HCT116 (cell line): ENCODE measurements at regions not wholly inside any gene's neighbourhood (a gene's known extent, or its start where the extent isn't known, plus 50 kb on each side); places are given as distances from the start of the nearest gene placed in this dataset.
"Not testable (repeated sequence)": the region's sequence is repeated elsewhere in the genome, so short reads cannot be mapped to it uniquely, and the experiment has no call there.

ENCODE experiments used
- ATAC-seq: fragments of 200-7000 bp; cut with Tn5 transposase; 2 replicates; pipeline ENCODE4 v1.9.1; 2020; ENCODE audit warnings: mild to moderate bottlenecking, moderate library complexity
- BruUV-seq: library from RNA; stranded (reverse); fragments of 400-500 nt; replicated peaks from 2 replicates; lab custom pipeline; 2021; lab: Mats Ljungman, UMichigan
- CTCF ChIA-PET: fragments of 300-600 bp; sonication (Branson Sonifier 250); formaldehyde crosslinking; loops from one replicate; lab custom pipeline; 2021; ENCODE audit warnings: antibody characterized with exemption; lab: Charles Lee
- POLR2A ChIA-PET: fragments of 300-600, 350-600 bp; sonication (Branson Sonifier 250); formaldehyde crosslinking; loops from one replicate; lab custom pipeline; 2021; ENCODE audit warnings: antibody characterized with exemption; lab: Charles Lee
- RAD21 ChIA-PET, 2 experiments: fragments of 300-600 bp; sonication (Branson Sonifier 250); formaldehyde crosslinking; loops; one replicate each; lab custom pipeline; 2023; ENCODE audit warnings: low total read pairs in 2 of 2; ENCODE audit not compliant: uncharacterized antibody in 2 of 2, unreplicated experiment in 2 of 2, low non-redundant PET in 1 of 2; lab: Charles Lee
- DNase-seq: peaks from one replicate; pipeline ENCODE4 v3.0.0-alpha.2; 2010; ENCODE audit warnings: low read depth, low spot score
- H2AFZ ChIP-seq: fragments of 200-600 bp; shearing (Covaris generic), sonication (generic); 2 replicates; pipeline ENCODE4 v1.6.1; 2017; ENCODE audit warnings: low read depth, mixed run types, mixed read lengths, antibody characterized with exemption, low read length; ENCODE audit not compliant: poor library complexity, severe bottlenecking
- H3K27ac ChIP-seq: 2 replicates; pipeline ENCODE4 v1.5.1; 2012; ENCODE audit warnings: low read depth, low read length
- H3K27me3 ChIP-seq: fragments of 200-600 bp; sonication (generic); 2 replicates; pipeline ENCODE4 v1.6.1; 2016; ENCODE audit warnings: mixed run types, low read length, mixed read lengths; ENCODE audit not compliant: insufficient read depth
- H3K36me3 ChIP-seq, 2 experiments: fragments of 200-500 bp in 1 of 2; fragments of 200-600 bp in 1 of 2; sonication (Bioruptor generic) in 1 of 2; sonication (generic) in 1 of 2; 2 replicates each; pipeline versions ENCODE4 v1.5.1 to v1.6.1; 2014 to 2016; ENCODE audit warnings: low read length in 2 of 2, inconsistent platforms in 1 of 2, mixed read lengths in 1 of 2, mixed run types in 1 of 2; ENCODE audit not compliant: insufficient read depth in 2 of 2, control insufficient read depth in 1 of 2
- H3K4me1 ChIP-seq, 2 experiments: fragments of 200-600 bp in 1 of 2; sonication (generic) in 1 of 2; 2 replicates each; pipeline versions ENCODE4 v1.5.1 to v1.6.1; 2012 to 2017; ENCODE audit warnings: low read length in 2 of 2, inconsistent platforms in 1 of 2, mild to moderate bottlenecking in 1 of 2, mixed read lengths in 1 of 2, mixed run types in 1 of 2, moderate library complexity in 1 of 2; ENCODE audit not compliant: insufficient read depth in 2 of 2, control insufficient read depth in 1 of 2
- H3K4me2 ChIP-seq: fragments of 200-600 bp; sonication (generic); 2 replicates; pipeline ENCODE4 v1.6.1; 2017; ENCODE audit warnings: mixed run types, low read length, mixed read lengths
- H3K4me3 ChIP-seq, 2 experiments: fragments of 200-600 bp in 1 of 2; sonication (generic) in 1 of 2; replicated peaks in 1 of 2; 2 replicates each; pipeline ENCODE4 v1.5.1; 2011 to 2016; ENCODE audit warnings: low read length in 2 of 2, control low read depth in 1 of 2, low read depth in 1 of 2, mild to moderate bottlenecking in 1 of 2, mixed read lengths in 1 of 2, mixed run types in 1 of 2
- H3K79me2 ChIP-seq: fragments of 200-600 bp; sonication (generic); 2 replicates; pipeline ENCODE4 v1.6.1; 2017; ENCODE audit warnings: mild to moderate bottlenecking, mixed run types, low read length, moderate library complexity, mixed read lengths; ENCODE audit not compliant: insufficient read depth
- H3K9ac ChIP-seq: fragments of 200-600 bp; sonication (generic); 2 replicates; pipeline ENCODE4 v1.6.1; 2016; ENCODE audit warnings: low read length, mixed read lengths
- H3K9me2 ChIP-seq: fragments of 200-600 bp; sonication (generic), shearing (Covaris generic); 2 replicates; pipeline ENCODE4 v1.6.1; 2017; ENCODE audit warnings: mixed run types, mild to moderate bottlenecking, moderate library complexity; ENCODE audit not compliant: insufficient read depth
- H3K9me3 ChIP-seq, 2 experiments: fragments of 200-500 bp in 1 of 2; fragments of 200-600 bp in 1 of 2; sonication (Bioruptor generic) in 1 of 2; sonication (generic) in 1 of 2; 2 replicates each; pipeline ENCODE4 v1.6.1; 2014 to 2017; ENCODE audit warnings: low read length in 2 of 2, mixed read lengths in 2 of 2, inconsistent platforms in 1 of 2, low read depth in 1 of 2, mild to moderate bottlenecking in 1 of 2, mixed run types in 1 of 2, moderate library complexity in 1 of 2; ENCODE audit not compliant: control insufficient read depth in 1 of 2, insufficient read depth in 1 of 2
- H4K20me1 ChIP-seq: fragments of 200-600 bp; sonication (generic), shearing (Covaris generic); 2 replicates; pipeline ENCODE4 v1.6.1; 2017; ENCODE audit warnings: mixed run types, mild to moderate bottlenecking, moderate library complexity; ENCODE audit not compliant: insufficient read depth
- intact Hi-C: fragments of 100-400 bp; cut with micrococcal nuclease; formaldehyde crosslinking; loops from 2 replicates; pipeline ENCODE4 v1.10.0; 2022

GRCh38 chr5:34221329-34222073 is 178.5 kb upstream of the C1QTNF3 start:
- H3K9me3 ChIP-seq, H3K9me2 ChIP-seq, H3K4me3 ChIP-seq, H3K4me2 ChIP-seq, DNase-seq, H3K4me1 ChIP-seq, H3K36me3 ChIP-seq, intact Hi-C loops, H3K27ac ChIP-seq, ATAC-seq, POLR2A ChIA-PET, H3K9ac ChIP-seq, H4K20me1 ChIP-seq, H3K27me3 ChIP-seq, CTCF ChIA-PET, BruUV-seq, H2AFZ ChIP-seq, H3K79me2 ChIP-seq, RAD21 ChIA-PET: not testable (repeated sequence)

DNA sequence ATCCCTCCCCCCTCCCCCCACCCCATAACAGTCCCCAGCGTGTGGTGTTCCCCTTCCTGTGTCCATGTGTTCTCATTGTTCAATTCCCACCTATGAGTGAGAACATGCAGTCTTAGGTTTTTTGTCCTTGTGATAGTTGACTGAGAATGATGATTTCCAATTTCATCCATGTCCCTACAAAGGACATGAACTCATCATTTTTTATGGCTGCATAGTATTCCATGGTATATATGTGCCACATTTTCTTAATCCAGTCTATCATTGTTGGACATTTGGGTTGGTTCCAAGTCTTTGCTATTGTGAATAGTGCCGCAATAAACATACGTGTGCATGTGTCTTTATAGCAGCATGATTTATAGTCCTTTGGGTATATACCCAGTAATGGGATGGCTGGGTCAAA is 180.1 kb upstream of the C1QTNF3 start:
- H3K9ac ChIP-seq, H3K4me3 ChIP-seq, H3K9me3 ChIP-seq, BruUV-seq, DNase-seq, H3K79me2 ChIP-seq, H2AFZ ChIP-seq, ATAC-seq, H4K20me1 ChIP-seq, H3K27me3 ChIP-seq, H3K27ac ChIP-seq, RAD21 ChIA-PET, H3K4me2 ChIP-seq, intact Hi-C loops, CTCF ChIA-PET, POLR2A ChIA-PET, H3K4me1 ChIP-seq, H3K36me3 ChIP-seq, H3K9me2 ChIP-seq: not testable (repeated sequence)

DNA sequence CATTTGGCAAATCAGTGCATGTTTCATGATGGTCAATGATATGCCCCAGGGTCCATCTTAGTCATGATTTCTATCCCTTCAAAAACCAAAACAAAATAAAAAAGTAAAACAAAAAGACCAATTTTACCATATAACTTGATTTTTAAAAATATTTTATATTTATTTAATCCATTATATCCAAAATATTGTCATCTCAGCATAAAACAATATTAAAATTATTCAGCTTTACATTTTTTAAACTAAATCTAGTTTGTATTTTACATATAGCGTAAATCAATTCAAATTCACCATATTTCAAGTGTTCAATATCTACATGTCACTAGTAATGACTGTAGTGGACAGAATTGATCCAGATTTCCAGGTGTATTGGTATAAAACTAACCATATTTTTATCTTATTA is 187.4 kb upstream of the C1QTNF3 start:
- H3K79me2 ChIP-seq, H3K4me1 ChIP-seq, H3K27ac ChIP-seq, intact Hi-C loops, H2AFZ ChIP-seq, DNase-seq, H3K9me3 ChIP-seq, CTCF ChIA-PET, H3K9me2 ChIP-seq, H3K27me3 ChIP-seq, H4K20me1 ChIP-seq, H3K4me3 ChIP-seq, ATAC-seq, POLR2A ChIA-PET, BruUV-seq, H3K4me2 ChIP-seq, RAD21 ChIA-PET, H3K9ac ChIP-seq, H3K36me3 ChIP-seq: not testable (repeated sequence)

GRCh38 chr5:34243802-34244201 is 200.8 kb upstream of the C1QTNF3 start:
- Histone ChIP-seq H3K27ac (peak overlapping the region; percentile 50; the same call in 1 of the 2 replicates), H3K9ac (peak overlapping the region; percentile 49), H3K4me2 (peak overlapping the region; percentile 51), H3K4me3 (peak overlapping the region; percentile 40 to 50)
- RAD21 ChIA-PET, H3K4me1 ChIP-seq, intact Hi-C loops, H3K27me3 ChIP-seq, H3K9me3 ChIP-seq, CTCF ChIA-PET, H4K20me1 ChIP-seq, H2AFZ ChIP-seq, H3K9me2 ChIP-seq, POLR2A ChIA-PET, ATAC-seq, H3K79me2 ChIP-seq, DNase-seq, H3K36me3 ChIP-seq: not testable (repeated sequence)
- BruUV-seq, result TSS peak; percentile 47
